ENCODE measurements at regions not wholly inside any gene's neighbourhood (a gene's known extent, or its start where the extent isn't known, plus 50 kb on each side); places are given as distances from the start of the nearest gene placed in this dataset.

GRCh38 chr6:113596387-113597230, 260.5 kb upstream of the MARCKS start:
- Histone ChIP-seq H3K4me3 (ENCODE audit: low read depth in 2 of 2, low read length in 1 of 2) (no peak overlapping the region), H3K4me1 (ENCODE audit: control insufficient read depth in 1 of 2, insufficient read depth in 2 of 2, low read depth in 1 of 2, low read length in 1 of 2) (peaks cover 0 to 2% of the 10 kb centered on the region in 2 experiments; a peak in 1 of 4 replicates), H4K20me1 (ENCODE audit: insufficient read depth) (no peaks in the 10 kb centered on the region), H3K79me2 (ENCODE audit: insufficient read depth) (no peaks in the 10 kb centered on the region), H3K27me3 (ENCODE audit: insufficient read depth) (no peaks in the 10 kb centered on the region), H3K9me3 (no peaks in the 10 kb centered on the region), H2AFZ (ENCODE audit: low read depth) (no peak overlapping the region), H3K9ac (no peak overlapping the region), H3K36me3 (replicated peaks in 1 of 2; ENCODE audit: control insufficient read depth in 1 of 2, insufficient read depth in 2 of 2, low read length in 1 of 2) (no peaks in the 10 kb centered on the region), H3K4me2 (no peak overlapping the region), H3K9me2 (no peaks in the 10 kb centered on the region), H3F3A (replicated peaks; ENCODE audit: insufficient read depth) (no peaks in the 10 kb centered on the region), H3K27ac (ENCODE audit: low read depth in 2 of 2, low read length in 1 of 2) (no peak overlapping the region)
- ChIA-PET CTCF (interaction anchor here (2.4 kb wide), 1 partner anchor 262 kb away, joined by 9 read pairs; no protein-coding TSS in a partner anchor), POLR2A (no interaction called here)
- whole genome bisulfite sequencing (ENCODE audit: low lambda C conversion rate), result 95% methylated on average over 5 of the region's 5 CpGs
- DNase-seq, result no peak
- TF ChIP-seq FOXM1 (IDR thresholded peaks at IDR 0.05; ENCODE audit: low read depth) (no peak), RAD21 (IDR thresholded peaks at IDR 0.05; ENCODE audit: low read length) (no peak), PBX3 (IDR thresholded peaks at IDR 0.05) (no peak), USF2 (IDR thresholded peaks at IDR 0.05; ENCODE audit: borderline replicate concordance, low read depth, low read length) (no peak)

- Histone ChIP-seq H3K4me1 (ENCODE audit: control insufficient read depth in 1 of 2, insufficient read depth in 2 of 2, low read depth in 1 of 2, low read length in 1 of 2) (peaks cover 0 to 2% of the 10 kb centered on the region in 2 experiments; a peak in 1 of 4 replicates), H3K27me3 (ENCODE audit: insufficient read depth) (no peaks in the 10 kb centered on the region), H3K27ac (ENCODE audit: low read depth in 2 of 2, low read length in 1 of 2) (no peak overlapping the region), H3K9ac (no peak overlapping the region), H3K36me3 (replicated peaks in 1 of 2; ENCODE audit: control insufficient read depth in 1 of 2, insufficient read depth in 2 of 2, low read length in 1 of 2) (no peaks in the 10 kb centered on the region), H3F3A (replicated peaks; ENCODE audit: insufficient read depth) (no peaks in the 10 kb centered on the region), H3K9me2 (no peaks in the 10 kb centered on the region), H3K79me2 (ENCODE audit: insufficient read depth) (no peaks in the 10 kb centered on the region), H4K20me1 (ENCODE audit: insufficient read depth) (no peaks in the 10 kb centered on the region), H3K4me2 (no peak overlapping the region), H3K4me3 (ENCODE audit: low read depth in 2 of 2, low read length in 1 of 2) (no peak overlapping the region), H2AFZ (ENCODE audit: low read depth) (no peak overlapping the region), H3K9me3 (no peaks in the 10 kb centered on the region)
- ChIA-PET CTCF (interaction anchor here (2.4 kb wide), 1 partner anchor 262 kb away, joined by 9 read pairs; no protein-coding TSS in a partner anchor), POLR2A (no interaction called here)
- TF ChIP-seq RXRA (IDR thresholded peaks at IDR 0.05; ENCODE audit: borderline replicate concordance, low read depth), result no peak
- TF ChIP-seq GABPA (IDR thresholded peaks at IDR 0.05; ENCODE audit: low read depth), result no peak
- TF ChIP-seq RFX5 (IDR thresholded peaks at IDR 0.05; ENCODE audit: low read length), result no peak
- TF ChIP-seq TEAD4 (IDR thresholded peaks at IDR 0.05; ENCODE audit: borderline replicate concordance, insufficient read depth), result no peak
- TF ChIP-seq POLR2AphosphoS5 (IDR thresholded peaks at IDR 0.05; ENCODE audit: low read depth, low read length), result no peak
- no peak for DNase-seq
- whole genome bisulfite sequencing (ENCODE audit: low lambda C conversion rate), result 88% methylated on average over 1 of the region's 1 CpG
These were observed 259.9 kb upstream of the MARCKS start for GRCh38 chr6:113597231-113597583.

- H3K36me3 ChIP-seq (replicated peaks in 1 of 2; ENCODE audit: control insufficient read depth in 1 of 2, insufficient read depth in 2 of 2, low read length in 1 of 2), result no peaks in the 10 kb centered on the region
- H3K79me2 ChIP-seq (ENCODE audit: insufficient read depth), result no peaks in the 10 kb centered on the region
- POLR2A ChIA-PET, result no interaction called here
- WGBS (ENCODE audit: low lambda C conversion rate), result 97% methylated on average over 3 of the region's 3 CpGs
- no peak overlapping the region for H3K9ac ChIP-seq
- H3K4me2 ChIP-seq, result no peak overlapping the region
- no peak for TF ChIP-seq FOXM1 (IDR thresholded peaks at IDR 0.05; ENCODE audit: low read depth)
- no peak for TF ChIP-seq REST (IDR thresholded peaks at IDR 0.05; ENCODE audit: low read depth, low read length)
- TF ChIP-seq GABPA (IDR thresholded peaks at IDR 0.05; ENCODE audit: low read depth), result no peak
- no peak for TF ChIP-seq FOXJ3 (CRISPR knock-in tag; IDR thresholded peaks at IDR 0.05)
- no peak for TF ChIP-seq GATA2 (CRISPR knock-in tag; IDR thresholded peaks at IDR 0.05)
- TF ChIP-seq NRF1 (IDR thresholded peaks at IDR 0.05; ENCODE audit: low read depth, low read length), result no peak
- no peak for TF ChIP-seq MAX (IDR thresholded peaks at IDR 0.05; ENCODE audit: low read depth)
- TF ChIP-seq ELF1 (IDR thresholded peaks at IDR 0.05), result no peak
- no peak for TF ChIP-seq SMC3 (IDR thresholded peaks at IDR 0.05; ENCODE audit: low read depth, low read length)
- no peak overlapping the region for H3K27ac ChIP-seq (ENCODE audit: low read depth in 2 of 2, low read length in 1 of 2)
- CTCF ChIA-PET, result no interaction called here
- H3K4me1 ChIP-seq (ENCODE audit: control insufficient read depth in 1 of 2, insufficient read depth in 2 of 2, low read depth in 1 of 2, low read length in 1 of 2), result peaks cover 0 to 2% of the 10 kb centered on the region in 2 experiments; a peak in 2 of 4 replicates
- no peak overlapping the region for H2AFZ ChIP-seq (ENCODE audit: low read depth)
- H3F3A ChIP-seq (replicated peaks; ENCODE audit: insufficient read depth), result no peaks in the 10 kb centered on the region
- no peaks in the 10 kb centered on the region for H3K9me2 ChIP-seq
- no peaks in the 10 kb centered on the region for H3K27me3 ChIP-seq (ENCODE audit: insufficient read depth)
- no peak overlapping the region for H3K4me3 ChIP-seq (ENCODE audit: low read depth in 2 of 2, low read length in 1 of 2)
- DNase-seq, result no peak
- no peaks in the 10 kb centered on the region for H4K20me1 ChIP-seq (ENCODE audit: insufficient read depth)
- no peaks in the 10 kb centered on the region for H3K9me3 ChIP-seq
These were observed 258.4 kb upstream of the MARCKS start for GRCh38 chr6:113598786-113599185.

Data from SK-N-SH (cell line).